ENCODE measurements at regions not wholly inside any gene's neighbourhood (a gene's known extent, or its start where the extent isn't known, plus 50 kb on each side); places are given as distances from the start of the nearest gene placed in this dataset.

- DNase-seq (ENCODE audit: low spot score): no peak
These were observed 51.3 kb upstream of the CNKSR3 start for GRCh38 chr6:154561750-154562149.

DNA sequence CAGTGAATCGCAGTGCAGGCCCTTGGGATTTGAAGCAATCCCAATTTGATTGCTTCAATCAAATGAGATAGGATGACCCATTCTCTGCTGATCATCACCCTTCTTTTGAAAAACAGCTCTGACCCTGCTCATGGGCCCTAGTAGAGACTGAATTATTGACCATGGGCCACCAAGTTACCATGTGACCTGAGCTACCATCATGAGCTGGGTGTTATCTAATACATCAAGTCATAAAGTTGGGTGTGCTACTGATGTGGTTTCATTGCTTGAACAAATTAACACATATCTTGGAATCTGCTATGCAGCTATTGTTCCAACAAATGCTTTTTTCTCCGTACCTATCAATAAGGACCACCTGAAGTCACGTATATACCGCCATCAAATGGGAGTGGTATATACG lies 54.8 kb upstream of the CNKSR3 start:
- no peak for DNase-seq (ENCODE audit: low spot score)

- DNase-seq (ENCODE audit: low spot score): no peak
These were observed 56.4 kb upstream of the CNKSR3 start for GRCh38 chr6:154566866-154567265.

DNA sequence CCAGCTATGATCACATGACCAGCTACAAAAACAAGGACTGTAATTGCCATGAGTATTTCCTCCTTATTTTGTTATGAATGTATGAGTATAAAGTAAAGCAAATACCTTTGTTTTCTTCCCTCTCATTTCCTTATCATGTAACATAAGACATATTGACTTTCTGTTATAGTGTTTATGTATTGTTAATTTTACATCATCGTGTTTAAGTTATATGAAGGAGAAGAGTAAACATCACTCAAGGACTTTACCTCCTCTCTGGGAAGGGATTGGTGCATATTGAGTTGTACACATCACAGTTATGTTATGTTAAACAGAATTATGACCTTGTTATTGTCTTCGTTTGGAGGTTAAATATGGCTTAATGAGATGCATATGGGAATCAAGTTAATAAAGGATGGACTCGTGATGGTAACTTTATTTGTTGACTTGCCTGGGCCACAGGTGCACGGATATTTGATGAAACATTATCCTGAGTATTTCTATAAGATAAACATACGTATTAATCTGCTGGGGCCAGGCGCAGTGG lies 57.3 kb upstream of the CNKSR3 start:
- no peak for DNase-seq (ENCODE audit: low spot score)

DNA sequence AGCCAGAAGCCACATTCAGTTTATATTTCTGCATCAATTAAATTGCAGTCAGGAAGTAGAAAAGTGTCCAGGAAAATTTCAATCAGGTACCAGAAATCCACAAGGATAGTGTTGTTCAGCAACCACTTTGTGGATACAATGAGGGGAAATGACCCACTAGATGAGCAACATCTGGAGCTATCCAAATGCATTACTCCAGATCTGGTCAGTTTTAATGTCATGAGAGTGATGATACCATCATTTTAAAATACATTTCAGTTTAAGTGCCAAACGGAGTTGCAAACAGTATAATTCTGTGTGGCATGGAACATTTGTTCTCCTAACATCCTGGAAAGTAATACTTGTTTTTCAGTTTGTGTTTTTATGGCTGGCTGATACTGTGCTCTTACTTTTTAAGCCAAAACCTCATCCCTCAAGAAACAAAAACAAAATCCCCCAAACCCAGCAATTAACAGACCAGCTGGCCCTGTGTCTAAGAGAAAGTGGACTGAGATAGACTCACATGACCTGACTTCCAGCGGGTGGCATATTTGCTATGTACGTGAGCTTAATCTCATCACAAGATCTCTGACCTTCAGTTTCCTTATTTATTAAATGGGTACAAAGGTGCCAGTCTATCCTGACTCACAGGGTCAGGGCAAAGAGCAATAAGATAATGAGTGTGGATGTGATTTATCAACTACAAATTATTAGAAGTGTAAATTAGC lies 58.8 kb upstream of the CNKSR3 start:
- no peak for DNase-seq (ENCODE audit: low spot score)

DNA sequence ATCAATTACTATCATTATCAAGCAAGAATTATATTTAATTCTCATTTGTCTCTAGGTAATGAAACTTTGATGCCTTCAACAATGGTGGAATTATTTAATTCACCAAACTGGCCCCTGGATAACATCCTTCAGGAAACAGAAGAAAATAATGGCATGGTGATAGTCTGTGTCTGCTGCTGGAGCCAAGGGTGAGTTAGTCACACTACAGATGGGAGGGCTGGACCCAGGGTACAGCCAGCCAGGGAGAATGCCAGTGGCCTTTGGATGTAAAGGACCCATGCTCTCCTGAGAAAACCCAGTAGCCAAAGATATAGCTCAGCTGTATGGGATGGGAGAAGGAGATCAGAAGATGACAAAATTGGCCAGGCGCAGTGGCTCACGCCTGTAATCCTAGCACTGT lies 60.0 kb upstream of the CNKSR3 start:
- DNase-seq (ENCODE audit: low spot score): no peak

DNA sequence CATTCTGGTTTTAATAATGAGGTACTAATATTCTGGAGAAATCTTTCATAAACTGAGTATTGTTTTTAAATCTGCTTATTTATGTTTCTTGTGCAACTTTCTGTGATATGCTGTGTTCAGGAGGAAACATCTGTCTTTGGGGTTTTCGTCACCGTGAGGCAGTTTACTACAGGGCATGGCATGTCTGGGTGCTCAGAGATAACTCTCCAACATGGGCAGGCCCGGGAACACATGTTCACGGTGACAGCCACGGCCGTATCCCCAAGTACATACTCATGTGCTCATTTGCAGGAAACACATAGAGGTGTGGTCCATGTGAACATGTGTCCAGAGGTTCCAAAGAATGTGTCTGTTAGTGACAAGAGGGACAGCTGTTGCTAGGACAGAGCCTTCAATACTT lies 62.1 kb upstream of the CNKSR3 start:
- DNase-seq (ENCODE audit: low spot score): no peak

GRCh38 chr6:154578004-154578559 lies 67.6 kb upstream of the CNKSR3 start:
- DNase-seq (ENCODE audit: low spot score): no peak

GRCh38 chr6:154579046-154579445 lies 68.6 kb upstream of the CNKSR3 start:
- no peak for DNase-seq (ENCODE audit: low spot score)

- DNase-seq (ENCODE audit: low spot score): no peak
These were observed 69.0 kb upstream of the CNKSR3 start for GRCh38 chr6:154579485-154579884.

GRCh38 chr6:154580397-154581135 lies 70.1 kb upstream of the CNKSR3 start:
- DNase-seq (ENCODE audit: low spot score): no peak

DNA sequence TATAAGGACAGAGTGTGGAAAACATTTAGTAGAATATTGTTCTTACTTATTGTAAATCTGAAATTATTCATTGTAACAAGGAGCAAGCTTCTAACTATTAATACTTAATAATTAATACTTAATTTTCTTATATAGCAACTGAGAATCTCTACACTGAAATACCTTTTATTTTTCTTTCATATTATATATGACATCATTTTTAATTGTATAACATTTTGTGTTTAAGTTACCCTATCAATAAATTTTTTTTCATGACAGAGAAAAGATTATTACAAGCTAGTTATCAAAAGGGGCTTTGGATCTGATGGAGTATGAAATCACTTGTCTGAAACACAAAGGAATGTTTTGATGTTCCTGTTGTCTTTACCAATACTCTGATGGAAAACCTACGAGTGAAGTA lies 72.2 kb upstream of the CNKSR3 start:
- DNase-seq (ENCODE audit: low spot score): no peak

- DNase-seq (ENCODE audit: low spot score): no peak
These were observed 73.2 kb upstream of the CNKSR3 start for GRCh38 chr6:154583546-154584188.

GRCh38 chr6:154590756-154591155 lies 80.3 kb upstream of the CNKSR3 start:
- no peak for DNase-seq (ENCODE audit: low spot score)

DNA sequence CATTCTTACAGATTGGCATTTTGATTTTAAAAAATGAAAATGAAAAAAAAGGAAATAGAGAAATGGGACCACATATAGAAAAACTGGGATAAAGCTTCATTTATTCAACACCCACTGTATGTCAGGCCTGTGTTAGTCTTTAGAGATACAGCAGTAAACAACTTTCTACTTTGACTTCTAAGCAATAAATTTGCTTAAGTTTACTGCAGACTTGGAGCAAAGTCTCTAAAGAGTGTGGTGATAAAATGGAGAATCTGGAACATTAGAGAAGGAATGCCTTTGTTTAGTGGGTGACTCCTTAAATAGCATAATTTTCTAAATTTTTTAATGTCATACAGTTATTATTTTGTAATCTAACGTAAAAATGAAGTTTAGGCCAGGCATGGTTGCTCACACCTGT lies 80.7 kb upstream of the CNKSR3 start:
- no peak for DNase-seq (ENCODE audit: low spot score)

DNA sequence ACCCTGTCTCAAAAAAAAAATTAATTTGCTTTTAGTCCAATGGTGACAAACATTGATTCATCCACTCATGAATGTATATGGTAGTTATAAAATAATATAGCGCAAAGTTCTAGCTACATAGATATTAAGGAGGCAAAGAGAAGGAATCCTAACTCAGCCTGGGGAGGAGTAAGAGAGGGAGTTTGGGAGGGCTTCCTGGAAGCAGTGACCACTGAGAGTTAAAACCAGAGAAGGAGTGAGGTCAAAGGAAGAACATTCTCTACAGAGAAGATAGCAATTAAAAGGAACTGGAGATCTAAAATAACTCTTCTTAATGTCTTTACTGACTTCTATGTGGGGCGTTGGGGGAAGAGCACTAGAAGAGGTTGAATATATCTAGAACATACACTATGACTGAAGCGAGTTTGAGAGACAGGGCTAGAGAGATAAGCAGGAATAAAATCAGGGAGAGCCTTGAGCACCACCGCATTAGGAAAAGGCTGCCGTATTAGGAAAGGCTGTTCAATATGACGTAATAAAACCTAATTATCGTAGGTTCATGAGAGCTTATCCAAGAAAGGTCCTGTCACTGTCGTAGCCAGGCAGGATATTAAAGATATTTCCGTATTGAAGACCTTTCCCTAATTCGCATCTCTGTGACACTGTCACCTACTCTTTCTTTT lies 81.8 kb upstream of the CNKSR3 start:
- DNase-seq (ENCODE audit: low spot score): no peak

DNA sequence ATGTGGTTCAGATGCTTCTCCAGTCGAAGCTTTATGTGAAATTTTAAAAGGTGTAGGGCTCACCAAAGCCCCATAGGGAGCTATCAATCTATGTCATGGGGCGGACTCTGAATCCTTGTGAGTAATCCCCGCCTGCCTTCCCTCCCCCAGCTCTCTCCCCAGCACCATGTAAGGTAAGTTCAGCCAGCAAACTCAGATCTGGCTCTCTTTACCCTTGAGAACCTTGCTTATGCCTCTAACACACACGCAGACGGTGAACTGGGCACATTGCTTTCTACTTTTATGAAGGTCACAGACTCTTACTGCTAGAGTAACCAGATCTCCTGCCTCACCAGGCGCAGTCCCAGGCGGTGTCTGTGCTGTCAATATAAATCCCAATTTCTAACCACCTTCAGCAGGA lies 82.6 kb upstream of the CNKSR3 start:
- no peak for DNase-seq (ENCODE audit: low spot score)

DNA sequence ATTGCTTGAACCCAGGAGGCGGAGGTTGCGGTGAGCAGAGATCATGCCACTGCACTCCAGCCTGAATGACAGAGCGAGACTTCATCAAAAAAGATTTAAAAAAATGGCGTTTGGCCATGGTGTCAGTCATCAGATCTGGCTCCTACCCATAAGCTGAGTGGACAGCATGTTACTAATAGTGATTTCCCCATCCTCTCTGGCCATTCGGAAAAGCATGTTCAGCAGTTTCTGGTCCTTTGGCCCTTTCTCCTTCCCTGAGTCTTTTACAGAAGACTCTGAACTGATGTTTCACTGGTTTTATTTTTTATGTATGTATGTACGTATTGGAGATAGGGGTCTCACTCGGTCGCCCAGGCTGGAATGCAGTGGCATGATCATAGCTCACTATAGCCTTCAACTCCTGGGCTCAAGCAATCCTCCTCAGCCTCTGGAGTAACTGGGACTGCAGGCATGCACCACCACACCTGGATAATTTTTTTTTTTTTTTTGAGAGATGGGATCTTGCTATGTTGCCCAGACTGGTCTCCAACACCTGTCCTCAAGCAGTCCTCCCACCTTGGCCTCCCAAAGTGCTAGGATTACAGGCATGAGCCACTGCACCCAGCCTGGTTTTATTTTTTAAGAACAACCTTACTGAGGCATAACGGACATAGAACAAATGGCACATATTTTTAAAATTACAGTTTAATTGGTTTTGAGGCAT lies 84.2 kb upstream of the CNKSR3 start:
- DNase-seq (ENCODE audit: low spot score): no peak

GRCh38 chr6:154595538-154595937 lies 85.1 kb upstream of the CNKSR3 start:
- no peak for DNase-seq (ENCODE audit: low spot score)

DNA sequence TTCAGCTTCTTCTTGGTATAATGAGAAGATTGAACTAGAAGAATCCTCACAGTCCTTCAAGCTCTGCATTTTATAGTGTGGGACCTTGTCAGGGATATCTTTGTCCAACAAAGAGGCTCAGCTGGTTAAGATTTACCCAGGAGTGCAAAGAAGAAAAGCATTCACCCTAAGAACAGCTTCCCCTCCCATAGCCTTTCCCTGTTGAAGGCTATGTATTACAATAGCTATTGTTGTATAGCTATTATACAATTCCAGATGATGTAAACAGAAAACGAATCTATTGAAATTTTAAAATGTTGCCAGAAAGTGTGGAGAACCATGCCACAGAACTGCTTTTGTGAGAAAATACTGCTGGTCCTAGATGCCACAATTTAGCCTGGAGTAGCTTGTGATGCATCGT lies 85.5 kb upstream of the CNKSR3 start:
- no peak for DNase-seq (ENCODE audit: low spot score)

DNA sequence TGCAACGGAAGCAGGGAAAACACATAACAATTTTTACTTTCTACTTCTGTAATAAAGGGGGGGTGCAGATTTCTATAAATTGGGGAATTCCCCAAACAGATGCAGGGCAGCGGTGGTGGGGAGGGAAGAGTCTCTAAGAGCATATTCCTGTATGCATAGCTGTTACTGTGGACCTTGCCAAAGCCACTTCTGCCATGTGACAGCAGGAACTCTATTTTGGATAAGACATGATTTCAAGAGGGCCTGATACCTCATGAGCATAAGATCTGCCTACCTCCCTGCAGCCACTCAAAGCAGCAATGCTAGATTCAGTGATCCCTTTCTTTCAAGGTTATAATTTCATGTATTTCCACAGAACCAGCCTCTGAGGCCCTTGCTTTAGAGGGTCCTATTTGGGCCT lies 86.2 kb upstream of the CNKSR3 start:
- no peak for DNase-seq (ENCODE audit: low spot score)

DNA sequence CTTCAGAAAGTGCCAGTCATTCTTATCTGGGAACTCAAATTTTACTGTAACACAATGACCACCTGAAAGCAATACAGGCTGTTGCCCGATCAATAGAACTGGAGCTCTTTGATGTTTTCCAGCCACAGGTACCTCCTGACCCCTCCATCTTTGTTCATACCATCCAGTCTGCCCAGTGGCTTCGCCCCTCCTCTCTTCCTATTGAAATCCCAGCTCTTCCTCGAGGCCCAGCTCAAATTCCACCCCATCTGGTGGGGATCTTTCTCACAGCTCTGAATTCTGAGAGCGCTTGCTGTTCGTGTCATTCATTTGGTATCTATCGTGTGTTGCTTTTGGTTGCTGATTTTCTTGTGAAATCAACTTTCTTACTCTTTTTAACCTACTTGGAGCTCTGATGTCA lies 87.9 kb upstream of the CNKSR3 start:
- no peak for DNase-seq (ENCODE audit: low spot score)

All from SW480 (cell line).